GM19043 (cell line): ENCODE measurements at regions not wholly inside any gene's neighbourhood (a gene's known extent, or its start where the extent isn't known, plus 50 kb on each side); places are given as distances from the start of the nearest gene placed in this dataset.
"Not testable (repeated sequence)": the region's sequence is repeated elsewhere in the genome, so short reads cannot be mapped to it uniquely, and the experiment has no call there.

Source experiments
- ATAC-seq: cut with Tn5 transposase; IDR thresholded peaks from one replicate; pipeline ENCODE4 v1.9.1; 2021; ENCODE audit warnings: low read depth; ENCODE audit not compliant: unreplicated experiment

- ATAC-seq = no peak
Observed at GRCh38 chr10:21296575-21297355, 228.7 kb downstream of the SKIDA1 start.

DNA sequence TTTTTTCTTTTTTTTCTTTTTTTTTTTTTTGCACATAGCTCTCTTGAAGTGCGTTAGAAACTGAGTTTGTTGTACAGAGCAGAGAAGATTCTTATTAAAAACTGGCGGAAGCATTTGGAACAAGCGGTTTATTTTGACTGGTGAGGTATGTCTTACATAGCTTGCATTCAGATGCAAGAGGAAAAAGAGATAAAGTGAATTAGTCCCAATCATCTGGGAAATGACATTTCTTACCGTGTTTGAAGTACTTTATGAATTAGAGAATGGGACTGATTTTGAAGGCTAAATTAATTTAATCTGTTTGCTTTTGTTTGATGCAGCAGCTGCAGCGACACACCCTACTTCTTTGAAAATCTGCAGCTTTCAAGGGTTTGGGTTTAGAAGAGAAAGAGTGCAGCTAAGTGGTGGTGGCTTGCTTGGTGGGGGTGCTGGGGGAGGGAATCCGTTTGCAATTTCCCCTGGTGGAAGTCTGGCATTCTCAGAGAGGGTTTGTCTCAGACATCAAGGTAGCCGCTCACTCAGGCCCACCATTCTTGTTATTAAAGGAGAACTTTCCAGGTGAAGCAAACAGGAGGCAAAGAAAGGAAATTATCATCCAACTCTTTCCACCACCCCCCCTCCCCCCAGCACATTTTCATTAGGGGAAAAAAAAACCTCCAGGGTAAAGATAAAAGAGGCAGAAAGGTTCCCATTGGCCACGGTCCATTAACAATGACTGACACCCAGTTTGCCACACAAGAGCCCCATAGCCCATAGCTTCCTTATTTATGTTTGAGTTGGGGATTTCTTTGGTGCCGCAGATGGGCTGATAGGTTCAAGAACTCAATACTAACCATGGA lies 231.7 kb downstream of the SKIDA1 start:
- no peak for ATAC-seq

- no peak for ATAC-seq
Observed at GRCh38 chr10:21292763-21293517, 232.5 kb downstream of the SKIDA1 start.

DNA sequence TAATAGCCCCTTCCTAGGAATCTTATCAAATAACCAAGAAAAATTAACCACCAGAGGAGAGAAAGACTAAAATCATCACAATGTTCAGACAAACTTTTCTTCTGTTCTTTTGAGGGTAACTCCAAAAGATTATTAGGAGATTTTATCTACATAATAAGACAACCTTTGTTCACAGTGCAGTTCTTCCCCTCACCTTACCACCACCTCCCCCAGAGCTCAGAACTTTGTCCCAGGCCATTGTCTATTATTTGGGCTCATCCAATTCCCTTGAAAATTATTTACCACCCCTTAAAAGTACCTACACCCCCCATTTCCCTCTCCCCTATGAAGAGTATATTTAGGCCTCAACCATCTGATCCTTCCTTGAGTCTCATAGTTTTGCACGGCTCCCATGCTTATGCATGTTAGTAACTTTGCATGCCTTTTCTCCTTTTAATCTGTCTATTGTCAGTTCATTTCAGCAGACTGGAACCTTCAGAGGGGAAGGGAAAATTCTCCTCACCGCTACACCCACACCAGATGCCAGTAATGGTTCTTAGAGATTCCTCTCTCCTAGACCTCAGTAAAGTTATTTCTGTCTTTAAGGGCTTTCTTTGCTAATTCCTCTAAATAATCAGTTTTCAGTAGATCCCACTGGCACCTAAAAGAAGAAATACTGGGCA lies 234.9 kb downstream of the SKIDA1 start:
- ATAC-seq = no peak

GRCh38 chr10:21289961-21290360 lies 235.5 kb downstream of the SKIDA1 start:
- ATAC-seq = no peak

- ATAC-seq = no peak
Observed at GRCh38 chr10:21289271-21289670, 236.2 kb downstream of the SKIDA1 start.

- no peak for ATAC-seq
Observed at GRCh38 chr10:21285742-21286331, 239.6 kb downstream of the SKIDA1 start.

DNA sequence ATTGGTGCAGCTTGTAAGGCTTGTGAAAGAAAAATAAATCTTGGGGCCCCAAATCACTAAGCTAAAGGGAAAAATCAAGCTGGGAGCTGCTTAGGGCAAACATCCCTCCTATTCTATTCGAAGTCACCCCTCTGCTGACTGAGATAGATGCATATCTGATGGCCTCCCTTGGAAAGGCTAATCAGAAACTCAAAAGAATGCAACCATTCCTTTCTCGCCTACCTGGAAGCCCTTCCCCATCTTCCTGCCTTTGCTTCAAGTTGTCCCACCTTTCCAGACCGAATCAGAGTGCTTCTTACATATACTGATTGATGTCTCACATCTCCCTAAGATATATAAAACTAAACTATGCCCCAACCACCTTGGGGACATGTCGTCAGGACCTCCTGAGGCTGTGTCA lies 240.3 kb downstream of the SKIDA1 start:
- no peak for ATAC-seq

DNA sequence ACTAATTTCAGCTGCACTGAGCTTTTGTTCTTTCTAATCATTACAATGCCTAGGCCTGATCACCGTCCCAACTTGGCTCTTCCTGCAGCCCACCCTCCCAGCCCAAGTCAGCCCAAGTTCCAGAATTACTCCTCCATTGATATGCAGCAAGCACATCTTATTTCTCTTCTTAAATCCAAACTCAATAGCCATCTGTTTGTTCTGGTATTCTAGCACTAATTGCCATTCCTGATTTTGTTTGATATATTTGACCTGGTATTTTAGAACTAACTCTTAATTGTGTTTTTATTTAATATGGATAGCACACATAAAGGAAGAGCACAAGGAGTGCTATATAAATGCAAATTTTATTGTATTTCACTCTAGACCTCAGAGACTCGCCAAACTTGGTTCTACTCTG lies 241.2 kb downstream of the SKIDA1 start:
- ATAC-seq = no peak

- ATAC-seq = not testable (repeated sequence)
Observed at GRCh38 chr10:21283053-21283452, 242.4 kb downstream of the SKIDA1 start.

DNA sequence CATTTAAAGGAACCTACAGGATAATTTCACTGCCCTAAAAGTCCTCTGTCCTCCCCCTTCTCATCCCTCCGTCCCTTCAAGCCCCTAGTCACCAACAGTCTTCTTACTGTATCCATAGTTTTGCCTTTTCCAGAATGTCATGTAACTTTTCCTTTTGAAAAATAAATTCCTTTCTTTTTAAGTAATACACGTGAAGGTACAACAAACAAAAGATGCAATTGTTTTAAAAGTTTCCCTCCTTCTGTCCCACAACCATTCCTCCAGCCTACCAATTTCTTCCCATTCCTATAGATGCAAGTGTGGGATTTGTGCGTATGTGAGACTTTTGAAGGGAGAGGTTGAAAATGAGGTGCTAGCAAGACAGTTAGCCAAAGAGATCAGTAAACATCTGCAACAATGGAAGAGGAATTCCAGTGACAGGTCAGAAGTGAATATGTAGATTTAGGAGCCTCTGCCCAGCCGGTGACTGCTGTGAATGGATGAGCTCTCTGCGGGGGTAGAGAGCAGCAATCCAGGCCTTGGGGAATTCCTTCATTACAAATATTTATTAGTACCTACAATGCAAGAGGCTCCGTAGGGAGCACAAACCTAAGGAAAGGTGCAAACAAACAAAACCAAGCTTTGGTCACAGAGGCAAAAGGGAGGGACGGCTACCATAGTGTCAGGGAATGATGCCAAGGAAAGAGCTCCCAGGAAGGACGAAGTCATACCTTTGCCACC lies 243.6 kb downstream of the SKIDA1 start:
- no peak for ATAC-seq

DNA sequence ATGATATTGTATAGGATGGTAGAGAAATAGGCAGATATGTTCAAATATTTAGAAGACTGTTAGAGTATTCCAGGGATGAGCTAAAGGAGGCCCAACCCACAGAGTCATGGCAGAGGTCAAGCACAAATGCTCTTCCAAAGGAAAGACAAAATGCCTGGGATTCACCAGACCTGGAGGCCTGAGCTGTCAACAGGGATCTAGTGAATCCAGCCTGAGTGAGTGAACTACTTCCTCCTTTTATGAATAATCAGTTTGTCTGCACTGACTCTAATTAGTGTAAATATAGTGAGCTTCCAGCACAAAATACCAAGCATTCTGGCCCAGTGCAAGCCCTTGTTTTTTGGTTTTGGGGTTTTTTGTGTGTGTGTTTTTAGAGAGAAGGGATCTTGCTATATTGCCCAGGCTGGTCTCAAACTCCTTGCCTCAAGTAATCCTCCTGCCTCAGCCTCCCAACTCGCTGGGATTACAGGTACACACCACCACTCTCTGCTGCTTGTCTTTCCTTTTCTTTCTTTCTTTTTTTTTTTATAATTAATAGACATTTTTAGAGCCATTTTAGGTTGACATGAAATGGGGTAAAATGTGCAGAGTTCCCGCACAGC lies 244.4 kb downstream of the SKIDA1 start:
- ATAC-seq = no peak

GRCh38 chr10:21280037-21280436 lies 245.4 kb downstream of the SKIDA1 start:
- no peak for ATAC-seq

DNA sequence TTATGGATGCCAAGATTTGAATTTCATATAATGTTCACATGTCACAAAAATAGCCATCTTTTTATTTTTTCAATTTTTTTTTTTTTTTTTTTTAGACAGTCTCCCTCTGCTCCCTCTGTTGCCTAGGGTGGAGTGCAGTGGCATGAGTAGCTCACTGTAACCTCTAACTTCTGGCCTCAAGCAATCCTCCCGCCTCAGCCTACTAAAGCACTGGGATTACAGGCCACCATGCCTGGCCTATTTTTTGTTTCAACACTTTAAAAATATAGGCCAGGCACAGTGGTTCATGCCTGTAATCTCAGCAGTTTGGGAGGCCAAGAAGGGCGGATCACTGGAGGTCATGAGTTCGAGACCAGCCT lies 246.3 kb downstream of the SKIDA1 start:
- no peak for ATAC-seq

DNA sequence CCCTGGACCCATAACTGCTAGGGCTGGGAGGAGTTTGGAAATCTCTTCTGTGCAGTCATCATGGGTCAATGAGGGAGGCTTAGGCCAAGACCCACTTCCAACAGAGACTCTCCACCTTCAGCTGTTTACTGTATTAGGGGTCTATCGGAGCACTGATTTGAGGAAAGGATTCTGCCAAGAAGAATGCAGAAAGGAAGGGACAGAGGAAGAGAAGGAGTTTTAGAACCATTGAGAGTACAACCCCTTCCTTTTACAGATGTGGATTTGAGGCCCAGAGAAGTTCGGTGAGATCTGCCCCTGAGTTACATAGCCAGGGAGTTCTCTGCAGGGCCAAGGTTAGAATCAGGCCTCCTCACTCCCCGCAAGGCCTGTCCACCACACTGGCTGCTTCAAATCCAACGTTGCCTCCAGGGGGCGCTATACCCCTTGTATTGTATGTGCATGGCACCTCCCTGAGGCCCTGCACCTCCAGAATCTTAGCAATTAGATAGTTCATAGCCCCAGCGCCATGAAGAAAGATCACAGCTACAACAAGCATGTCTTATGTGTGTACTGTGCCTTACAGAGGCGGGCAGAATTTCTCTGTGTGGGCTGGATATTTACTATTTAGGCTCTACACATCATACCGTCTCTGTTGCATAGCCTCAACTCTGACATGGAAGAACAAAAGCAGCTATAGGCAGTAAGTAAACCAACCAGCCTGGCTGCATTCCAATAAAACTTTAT lies 246.8 kb downstream of the SKIDA1 start:
- ATAC-seq = peak; percentile 89

DNA sequence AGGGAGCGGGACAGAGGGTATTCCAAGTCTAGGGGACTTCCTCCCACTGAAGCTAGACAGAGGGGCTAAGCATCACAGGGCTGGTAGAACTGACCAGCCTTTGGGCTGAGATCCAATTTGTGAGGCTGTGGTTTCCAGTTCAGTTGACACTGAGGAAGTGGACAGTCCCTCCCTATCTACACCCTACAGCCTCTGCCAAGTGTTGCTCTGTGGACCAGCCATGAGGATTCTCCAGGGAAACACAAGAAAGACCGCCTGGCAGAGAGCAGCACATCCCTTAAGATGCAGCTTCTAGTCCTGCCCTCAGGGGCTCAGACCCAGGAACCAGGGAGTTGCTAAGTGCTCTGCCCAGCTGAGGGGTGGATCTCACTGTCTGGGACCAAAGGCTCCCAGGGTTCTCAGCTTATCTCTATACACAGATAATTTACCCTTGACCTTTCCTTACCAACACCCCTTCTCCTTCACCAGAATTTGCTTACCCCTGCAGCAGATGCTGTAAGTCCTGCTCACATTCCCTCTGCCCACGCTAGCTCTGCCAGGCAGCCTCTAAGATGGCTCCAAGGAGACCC lies 252.0 kb downstream of the SKIDA1 start:
- ATAC-seq = no peak

- ATAC-seq = no peak
Observed at GRCh38 chr10:21272643-21273399, 252.7 kb downstream of the SKIDA1 start.

GRCh38 chr10:21270976-21271375 lies 254.5 kb downstream of the SKIDA1 start:
- ATAC-seq = no peak
